H9 (cell line): ENCODE measurements at regions not wholly inside any gene's neighbourhood (a gene's known extent, or its start where the extent isn't known, plus 50 kb on each side); places are given as distances from the start of the nearest gene placed in this dataset.

Experiments used
- DNase-seq: peaks from one replicate; pipeline ENCODE4 v3.0.0-alpha.2; 2017
- H2AFZ ChIP-seq: one replicate; pipeline ENCODE4 v1.6.1; 2013; ENCODE audit warnings: mild to moderate bottlenecking, low read length, control low read depth, moderate library complexity
- H2AK5ac ChIP-seq: 2 replicates; pipeline ENCODE4 v1.6.1; 2013; ENCODE audit warnings: low read length, control low read depth, mixed read lengths; ENCODE audit not compliant: insufficient read length
- H2BK120ac ChIP-seq: one replicate; pipeline ENCODE4 v1.6.1; 2013; ENCODE audit warnings: low read depth, mild to moderate bottlenecking, low read length, control low read depth, inconsistent platforms; ENCODE audit not compliant: poor library complexity, severe bottlenecking
- H2BK12ac ChIP-seq: 2 replicates; pipeline ENCODE4 v1.6.1; 2013; ENCODE audit warnings: low read length, control low read depth, mixed read lengths, low read depth; ENCODE audit not compliant: insufficient read length
- H2BK15ac ChIP-seq: 2 replicates; pipeline ENCODE4 v1.6.1; 2013; ENCODE audit warnings: low read depth, low read length, control low read depth
- H2BK20ac ChIP-seq: one replicate; pipeline ENCODE4 v1.6.1; 2013; ENCODE audit warnings: low read depth, mild to moderate bottlenecking, low read length, control low read depth, inconsistent platforms; ENCODE audit not compliant: poor library complexity, severe bottlenecking
- H2BK5ac ChIP-seq: 2 replicates; pipeline ENCODE4 v1.6.1; 2013; ENCODE audit warnings: low read length, control low read depth, mixed read lengths; ENCODE audit not compliant: insufficient read length
- H3K14ac ChIP-seq: 2 replicates; pipeline ENCODE4 v1.6.1; 2013; ENCODE audit warnings: low read length, control low read depth; ENCODE audit not compliant: insufficient read depth
- H3K18ac ChIP-seq: 2 replicates; pipeline ENCODE4 v1.6.1; 2013; ENCODE audit warnings: low read depth, mild to moderate bottlenecking, mixed read lengths, low read length, control low read depth; ENCODE audit not compliant: insufficient read length
- H3K23ac ChIP-seq: 2 replicates; pipeline ENCODE4 v1.6.1; 2013; ENCODE audit warnings: low read length, control low read depth, mixed read lengths, low read depth; ENCODE audit not compliant: insufficient read length
- H3K23me2 ChIP-seq: 2 replicates; pipeline ENCODE4 v1.6.1; 2013; ENCODE audit warnings: low read depth, mild to moderate bottlenecking, mixed read lengths, low read length, control low read depth; ENCODE audit not compliant: insufficient read length, poor library complexity, severe bottlenecking
- H3K27ac ChIP-seq: 2 replicates; pipeline ENCODE4 v1.5.1; 2013; ENCODE audit warnings: low read length, control low read depth, mixed read lengths, low read depth; ENCODE audit not compliant: insufficient read length
- H3K27me3 ChIP-seq: 2 replicates; pipeline ENCODE4 v1.6.1; 2013; ENCODE audit warnings: low read length, control low read depth, inconsistent platforms; ENCODE audit not compliant: insufficient read depth
- H3K4ac ChIP-seq: 2 replicates; pipeline ENCODE4 v1.6.1; 2013; ENCODE audit warnings: low read depth, mild to moderate bottlenecking, control low read depth, inconsistent platforms, low read length, moderate library complexity
- H3K4me1 ChIP-seq: 2 replicates; pipeline ENCODE4 v1.6.1; 2013; ENCODE audit warnings: low read length, control low read depth, inconsistent platforms; ENCODE audit not compliant: insufficient read depth
- H3K4me2 ChIP-seq: 2 replicates; pipeline ENCODE4 v1.6.1; 2013; ENCODE audit warnings: low read length, control low read depth, mixed read lengths; ENCODE audit not compliant: insufficient read length, insufficient read depth
- H3K56ac ChIP-seq: 2 replicates; pipeline ENCODE4 v1.6.1; 2013; ENCODE audit warnings: low read depth, mild to moderate bottlenecking, mixed read lengths, low read length, control low read depth; ENCODE audit not compliant: insufficient read length
- H3K79me1 ChIP-seq: 2 replicates; pipeline ENCODE4 v1.6.1; 2013; ENCODE audit warnings: low read depth, mild to moderate bottlenecking, moderate library complexity, low read length, control low read depth, inconsistent platforms; ENCODE audit not compliant: insufficient read depth, poor library complexity, severe bottlenecking
- H3K79me2 ChIP-seq: 2 replicates; pipeline ENCODE4 v1.6.1; 2013; ENCODE audit warnings: low read length, control low read depth, inconsistent platforms; ENCODE audit not compliant: insufficient read depth
- H3K9ac ChIP-seq: 2 replicates; pipeline ENCODE4 v1.6.1; 2013; ENCODE audit warnings: low read length, control low read depth, mixed read lengths; ENCODE audit not compliant: insufficient read length; ENCODE audit errors: extremely low read depth
- H3K9me3 ChIP-seq: one replicate; pipeline ENCODE4 v1.6.1; 2013; ENCODE audit warnings: low read depth, low read length, inconsistent platforms; ENCODE audit not compliant: control insufficient read depth
- H3T11ph ChIP-seq: one replicate; pipeline ENCODE4 v1.6.1; 2013; ENCODE audit warnings: mild to moderate bottlenecking, low read length, control low read depth, inconsistent platforms
- H4K20me1 ChIP-seq: one replicate; pipeline ENCODE4 v1.6.1; 2013; ENCODE audit not compliant: control insufficient read depth, insufficient read length, insufficient read depth
- H4K5ac ChIP-seq: 2 replicates; pipeline ENCODE4 v1.6.1; 2013; ENCODE audit warnings: low read depth, mild to moderate bottlenecking, mixed read lengths, low read length, control low read depth; ENCODE audit not compliant: insufficient read length
- H4K8ac ChIP-seq: replicated peaks from 2 replicates; pipeline ENCODE4 v1.6.1; 2013; ENCODE audit warnings: low read length, control low read depth, mixed read lengths, low read depth; ENCODE audit not compliant: insufficient read length
- H4K91ac ChIP-seq: 2 replicates; pipeline ENCODE4 v1.6.1; 2013; ENCODE audit warnings: low read depth, mild to moderate bottlenecking, moderate library complexity, mixed read lengths, low read length, control low read depth; ENCODE audit not compliant: insufficient read length
- H3K27ac Mint-ChIP-seq, 3 experiments: 2 replicates in 2 of 3; 3 replicates in 1 of 3; pipeline ENCODE4 v1.8.0; 2020 to 2021; ENCODE audit warnings: mixed read lengths in 3 of 3, mild to moderate bottlenecking in 1 of 3, moderate library complexity in 1 of 3
- H3K27me3 Mint-ChIP-seq: 2 replicates; pipeline ENCODE4 v1.8.0; 2021; ENCODE audit warnings: low read depth, mild to moderate bottlenecking, moderate library complexity, mixed read lengths
- H3K36me3 Mint-ChIP-seq, 3 experiments: 2 replicates in 2 of 3; 3 replicates in 1 of 3; pipeline ENCODE4 v1.8.0; 2020 to 2021; ENCODE audit warnings: low read depth in 3 of 3, mixed read lengths in 3 of 3; ENCODE audit not compliant: insufficient read depth in 1 of 3
- H3K4me1 Mint-ChIP-seq, 2 experiments: 2 replicates each; pipeline ENCODE4 v1.8.0; 2020; ENCODE audit warnings: mixed read lengths in 2 of 2
- H3K4me3 Mint-ChIP-seq, 2 experiments: 2 replicates in 1 of 2; 3 replicates in 1 of 2; pipeline ENCODE4 v1.8.0; 2020 to 2021; ENCODE audit warnings: mild to moderate bottlenecking in 2 of 2, mixed read lengths in 2 of 2, moderate library complexity in 1 of 2
- H3K9me3 Mint-ChIP-seq, 2 experiments: 2 replicates in 1 of 2; 3 replicates in 1 of 2; pipeline ENCODE4 v1.8.0; 2020; ENCODE audit warnings: mild to moderate bottlenecking in 2 of 2, mixed read lengths in 2 of 2, moderate library complexity in 1 of 2
- WGBS: extraction: QIAGEN DNeasy Blood & Tissue Kit; methylation state at CpG from one replicate; pipeline ENCODE4 v1.1.7; 2013; ENCODE audit warnings: missing lambda C conversion rate, low lambda C conversion rate, mixed read lengths; ENCODE audit not compliant: insufficient read length; ENCODE audit errors: extremely low coverage; 5-methylcytosine and 5-hydroxymethylcytosine counted together
- TF ChIP-seq, protein P1 (sequence below): fragments of 200-600 bp; sonication (generic); conservative IDR thresholded peaks from 3 replicates; pipeline ENCODE4 v1.8.0; 2021; ENCODE audit warnings: antibody characterized with exemption, mild to moderate bottlenecking

DNA sequence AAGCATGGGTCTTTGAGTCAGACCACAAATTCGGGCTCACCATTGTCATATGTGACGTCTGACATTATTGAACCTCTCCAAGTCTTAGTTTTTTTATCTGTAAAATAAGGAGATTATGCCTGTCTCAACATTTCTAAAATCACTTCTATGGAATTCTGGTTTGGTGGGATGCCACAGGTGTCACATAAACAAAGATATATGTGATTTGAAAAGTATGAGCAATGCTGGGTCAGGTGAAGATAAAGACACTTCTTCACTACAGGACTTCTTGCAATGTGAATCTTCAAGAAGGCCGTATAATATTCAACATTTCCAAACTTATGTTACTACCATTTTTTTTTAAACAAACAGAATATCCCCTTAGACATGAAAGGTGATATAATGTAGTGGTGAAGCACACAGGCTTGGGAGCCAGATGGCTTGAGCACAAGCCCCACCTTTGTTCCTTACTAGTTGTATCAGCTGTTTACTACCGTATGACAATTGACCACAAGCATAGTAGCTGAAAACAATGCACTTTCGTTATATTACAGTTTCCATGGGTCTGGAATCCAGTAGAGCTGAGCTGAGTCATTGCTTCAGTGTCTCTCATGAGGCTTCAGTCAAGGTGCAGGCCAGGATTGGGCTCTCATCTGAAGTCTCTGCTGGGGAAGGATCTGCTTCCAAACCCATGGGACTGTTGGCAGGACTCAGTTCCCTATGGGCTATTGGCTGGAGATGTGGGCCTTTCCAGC, 87.7 kb downstream of the UTP18 start:
- no peak overlapping the region for H3K9ac ChIP-seq
- H4K5ac ChIP-seq = no peak overlapping the region
- H3K4ac ChIP-seq = no peak overlapping the region
- no peak overlapping the region for H2BK5ac ChIP-seq
- no peak overlapping the region for H3T11ph ChIP-seq
- H2BK15ac ChIP-seq = no peak overlapping the region
- H2BK20ac ChIP-seq = no peak overlapping the region
- H3K9me3 ChIP-seq = no peaks in the 10 kb centered on the region
- H3K4me3 Mint-ChIP-seq = no peak overlapping the region
- H3K4me2 ChIP-seq = no peak overlapping the region
- H3K27me3 Mint-ChIP-seq = no peaks in the 10 kb centered on the region; the same call in 1 of the 2 replicates
- no peak overlapping the region for H2BK120ac ChIP-seq
- H2BK12ac ChIP-seq = no peak overlapping the region
- no peak overlapping the region for H3K18ac ChIP-seq
- no peaks in the 10 kb centered on the region for H3K79me2 ChIP-seq
- no CpG with 5 or more reads among the region's 5 CpGs for WGBS
- H2AFZ ChIP-seq = no peak overlapping the region
- H3K36me3 Mint-ChIP-seq = no peaks in the 10 kb centered on the region
- H4K20me1 ChIP-seq = no peaks in the 10 kb centered on the region
- no peaks in the 10 kb centered on the region for H3K4me1 ChIP-seq
- no peaks in the 10 kb centered on the region for H3K79me1 ChIP-seq
- no peaks in the 10 kb centered on the region; the same call in 1 of the 2 replicates for H3K27me3 ChIP-seq
- no peak overlapping the region for H2AK5ac ChIP-seq
- peaks cover 7 to 9% of the 10 kb centered on the region in 2 experiments; a peak in 3 of 4 replicates for H3K4me1 Mint-ChIP-seq
- no peak overlapping the region for H3K27ac ChIP-seq
- no peak overlapping the region for H4K8ac ChIP-seq
- no peak overlapping the region for H3K56ac ChIP-seq
- no peaks in the 10 kb centered on the region for H3K9me3 Mint-ChIP-seq
- DNase-seq = no peak
- no peak overlapping the region for H3K23ac ChIP-seq
- H3K14ac ChIP-seq = no peak overlapping the region
- H3K27ac Mint-ChIP-seq = no peak overlapping the region
- H3K23me2 ChIP-seq = no peaks in the 10 kb centered on the region
- no peak overlapping the region for H4K91ac ChIP-seq
- TF ChIP-seq, protein P1, sequence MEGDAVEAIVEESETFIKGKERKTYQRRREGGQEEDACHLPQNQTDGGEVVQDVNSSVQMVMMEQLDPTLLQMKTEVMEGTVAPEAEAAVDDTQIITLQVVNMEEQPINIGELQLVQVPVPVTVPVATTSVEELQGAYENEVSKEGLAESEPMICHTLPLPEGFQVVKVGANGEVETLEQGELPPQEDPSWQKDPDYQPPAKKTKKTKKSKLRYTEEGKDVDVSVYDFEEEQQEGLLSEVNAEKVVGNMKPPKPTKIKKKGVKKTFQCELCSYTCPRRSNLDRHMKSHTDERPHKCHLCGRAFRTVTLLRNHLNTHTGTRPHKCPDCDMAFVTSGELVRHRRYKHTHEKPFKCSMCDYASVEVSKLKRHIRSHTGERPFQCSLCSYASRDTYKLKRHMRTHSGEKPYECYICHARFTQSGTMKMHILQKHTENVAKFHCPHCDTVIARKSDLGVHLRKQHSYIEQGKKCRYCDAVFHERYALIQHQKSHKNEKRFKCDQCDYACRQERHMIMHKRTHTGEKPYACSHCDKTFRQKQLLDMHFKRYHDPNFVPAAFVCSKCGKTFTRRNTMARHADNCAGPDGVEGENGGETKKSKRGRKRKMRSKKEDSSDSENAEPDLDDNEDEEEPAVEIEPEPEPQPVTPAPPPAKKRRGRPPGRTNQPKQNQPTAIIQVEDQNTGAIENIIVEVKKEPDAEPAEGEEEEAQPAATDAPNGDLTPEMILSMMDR = no peak
